HG02763 (cell line): ENCODE measurements at regions not wholly inside any gene's neighbourhood (a gene's known extent, or its start where the extent isn't known, plus 50 kb on each side); places are given as distances from the start of the nearest gene placed in this dataset.
"Not testable (repeated sequence)": the region's sequence is repeated elsewhere in the genome, so short reads cannot be mapped to it uniquely, and the experiment has no call there.

Source experiments
- ATAC-seq: cut with Tn5 transposase; IDR thresholded peaks from one replicate; pipeline ENCODE4 v1.9.1; 2021; ENCODE audit warnings: mild to moderate bottlenecking, moderate library complexity; ENCODE audit not compliant: unreplicated experiment

DNA sequence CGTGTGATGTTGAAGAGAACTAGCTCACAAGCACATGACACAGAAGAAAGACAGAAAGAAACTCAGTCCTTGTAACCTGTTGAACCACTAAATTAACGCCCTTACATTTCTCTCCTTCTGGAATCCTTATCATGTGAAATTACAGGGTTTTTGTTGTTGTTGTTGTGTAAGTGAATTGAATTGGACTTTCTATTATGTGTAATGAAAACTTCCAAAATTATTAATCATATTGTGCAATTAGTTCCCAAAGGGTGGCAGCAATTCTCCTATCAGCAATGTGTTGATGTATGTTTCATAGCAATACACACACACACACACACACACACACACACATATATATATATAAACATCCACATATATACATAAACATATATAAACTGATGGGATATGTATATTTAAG, 402.2 kb upstream of the TCF4 start:
- no peak for ATAC-seq

DNA sequence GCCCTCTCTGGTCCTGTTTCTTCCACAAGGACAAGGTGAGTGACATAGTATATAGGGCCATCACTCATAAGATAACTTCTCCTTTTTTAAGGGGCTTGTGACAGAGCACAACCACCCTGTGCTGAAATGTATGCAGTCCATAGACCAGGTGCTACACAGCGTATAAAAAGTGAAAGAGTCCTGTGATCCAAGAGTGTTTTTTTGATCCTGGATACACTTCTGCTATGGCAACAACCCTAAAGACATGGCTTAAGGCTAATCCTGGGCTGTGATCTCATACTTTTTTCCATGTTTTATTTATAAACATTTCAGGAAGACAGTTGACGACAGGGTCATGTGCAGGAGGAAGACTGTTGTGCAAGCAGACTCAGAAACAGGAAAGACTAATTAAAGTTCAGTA, 400.5 kb upstream of the TCF4 start:
- no peak for ATAC-seq

DNA sequence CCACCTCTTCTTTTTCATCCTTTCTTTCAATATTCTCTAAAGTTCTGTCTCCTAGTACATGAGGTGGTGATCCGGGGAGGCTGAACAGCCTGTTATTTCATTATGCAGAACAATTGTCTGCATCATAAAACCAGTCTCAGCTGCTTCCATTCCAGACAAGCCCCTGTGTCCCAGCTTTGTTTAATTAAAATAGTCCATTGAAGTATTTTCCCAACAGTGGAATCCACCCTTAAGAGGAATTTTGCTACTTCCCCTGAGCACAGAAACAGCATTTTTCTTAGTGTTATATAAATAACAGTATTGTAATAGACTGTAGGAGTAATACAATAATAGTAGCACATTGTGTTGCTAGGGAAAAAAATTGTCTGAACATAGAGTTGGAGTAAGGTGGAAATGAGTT, 395.4 kb upstream of the TCF4 start:
- no peak for ATAC-seq

DNA sequence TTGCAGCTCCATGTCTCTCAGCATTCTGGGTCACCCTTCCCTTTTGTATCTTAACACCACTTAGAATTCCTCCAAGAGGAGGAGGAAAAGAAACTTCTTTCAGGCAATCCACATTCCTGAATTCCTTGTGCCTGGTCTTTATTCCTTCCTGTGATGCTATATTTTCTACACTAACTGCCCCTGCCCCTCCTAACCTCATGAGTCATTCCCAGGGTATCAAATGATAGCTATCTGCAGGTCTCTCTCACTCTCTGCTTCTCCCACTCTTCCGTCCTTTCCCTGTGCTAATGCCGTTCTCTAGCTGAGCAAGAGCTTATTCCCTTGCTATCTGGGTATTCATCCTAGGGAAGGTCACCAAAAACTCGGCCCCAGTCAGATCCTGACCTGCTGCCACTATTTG, 395.0 kb upstream of the TCF4 start:
- no peak for ATAC-seq

DNA sequence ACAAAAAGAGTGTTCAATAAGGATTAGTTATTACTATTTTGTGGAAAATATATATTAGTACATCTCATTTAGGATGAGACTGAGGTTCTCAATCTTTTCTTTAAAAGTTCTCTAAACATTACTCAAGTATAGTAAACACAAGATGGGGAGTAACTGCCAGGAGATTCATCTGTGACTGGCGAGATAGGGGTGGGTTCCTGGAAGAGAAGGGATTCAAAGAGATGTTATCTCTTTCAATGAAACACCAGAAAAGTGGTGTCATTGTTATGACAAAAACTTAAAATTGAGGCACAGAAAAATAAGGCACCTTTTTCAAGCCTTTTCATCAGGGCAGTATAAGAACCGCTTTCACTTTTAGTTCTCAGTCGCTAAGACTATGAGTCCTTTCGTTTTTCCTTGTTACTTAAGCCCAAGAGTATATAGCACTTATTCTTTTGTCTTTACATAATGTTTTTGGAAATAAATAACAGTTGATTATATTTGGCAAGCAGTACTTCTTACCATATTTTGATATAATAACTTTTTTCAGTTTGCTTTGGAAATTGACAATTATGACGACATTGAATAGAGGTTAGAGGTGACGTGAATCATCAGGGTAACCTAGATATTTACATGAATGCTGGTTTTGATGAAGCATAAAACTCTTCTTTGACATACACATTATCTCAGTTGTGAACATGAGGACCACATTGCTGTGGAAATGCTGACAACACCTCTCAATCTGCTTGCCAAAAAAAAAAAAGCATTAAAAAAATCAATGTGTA, 393.9 kb upstream of the TCF4 start:
- no peak for ATAC-seq

DNA sequence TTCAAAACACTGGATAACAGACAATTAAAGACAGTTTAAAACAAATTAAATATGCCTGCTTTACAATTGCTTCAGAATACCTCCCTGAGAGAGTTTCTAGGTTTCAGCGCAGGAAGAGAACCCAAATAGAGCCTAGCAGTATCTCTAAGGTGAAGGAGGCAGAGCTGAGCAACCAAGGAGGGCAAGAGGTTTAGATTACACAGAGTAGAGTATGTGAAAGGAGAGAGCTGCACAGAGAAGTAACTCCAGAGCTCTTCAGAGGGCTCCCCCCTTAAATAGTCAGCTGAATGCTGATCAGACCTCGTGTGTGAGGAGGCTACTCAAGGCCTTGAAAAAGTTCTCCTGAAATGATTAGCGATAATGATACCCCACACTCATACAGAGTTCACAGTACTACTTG, 386.5 kb upstream of the TCF4 start:
- ATAC-seq = no peak

DNA sequence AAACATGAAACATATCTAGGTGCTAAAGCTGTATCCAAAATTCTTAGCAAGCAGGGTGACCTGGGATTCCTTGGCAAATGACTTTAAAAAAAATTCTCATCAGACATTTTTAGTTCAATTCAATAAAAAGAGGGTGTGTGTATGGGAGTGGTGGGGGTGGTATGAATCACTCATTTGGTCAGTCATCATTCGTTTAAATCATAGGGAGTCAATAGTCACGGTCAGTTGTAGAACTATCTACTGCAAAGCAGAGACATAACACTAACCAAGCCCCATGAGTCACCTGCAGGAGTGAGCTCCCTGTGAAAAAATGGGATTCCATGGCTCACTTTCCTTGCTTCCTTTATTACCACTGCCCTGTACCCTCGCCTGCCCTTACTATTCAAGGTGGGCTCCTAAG, 380.6 kb upstream of the TCF4 start:
- no peak for ATAC-seq

DNA sequence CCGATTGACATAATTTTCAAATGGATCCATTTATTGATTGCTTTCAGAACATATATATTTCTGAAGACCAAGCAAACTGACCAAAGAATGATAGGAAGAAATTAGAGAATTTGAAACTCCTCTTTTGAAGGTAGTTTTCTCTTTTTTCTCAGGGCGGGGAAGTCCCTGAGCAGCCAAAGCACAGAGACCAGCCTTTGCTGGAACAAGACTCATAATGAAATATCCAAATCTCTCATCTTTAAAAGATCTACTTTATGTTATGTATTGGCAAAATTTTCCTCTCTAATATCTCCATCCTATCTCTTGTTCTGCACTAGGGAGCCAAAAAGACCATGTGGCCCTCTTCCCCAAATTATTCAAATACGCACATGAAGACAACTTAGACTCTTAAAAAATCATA, 379.0 kb upstream of the TCF4 start:
- ATAC-seq = no peak

DNA sequence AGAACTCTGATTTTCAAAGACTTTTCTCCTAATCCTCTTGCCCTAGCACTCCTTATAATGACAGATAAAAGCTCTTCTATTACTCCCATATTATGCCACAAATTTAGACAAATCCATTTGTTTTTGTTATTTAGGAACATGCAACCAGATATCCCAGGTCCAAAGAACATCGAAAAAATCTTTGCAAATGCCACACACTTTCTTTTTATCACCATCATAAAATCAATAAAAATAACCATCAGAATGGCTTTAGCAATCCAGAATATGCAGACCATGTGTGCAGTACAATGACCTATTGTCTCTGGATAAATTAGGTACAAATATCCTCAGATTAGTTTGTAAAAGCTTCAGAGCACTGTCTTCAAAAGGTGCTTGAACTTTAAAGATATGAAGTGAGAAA, 376.2 kb upstream of the TCF4 start:
- ATAC-seq = no peak

DNA sequence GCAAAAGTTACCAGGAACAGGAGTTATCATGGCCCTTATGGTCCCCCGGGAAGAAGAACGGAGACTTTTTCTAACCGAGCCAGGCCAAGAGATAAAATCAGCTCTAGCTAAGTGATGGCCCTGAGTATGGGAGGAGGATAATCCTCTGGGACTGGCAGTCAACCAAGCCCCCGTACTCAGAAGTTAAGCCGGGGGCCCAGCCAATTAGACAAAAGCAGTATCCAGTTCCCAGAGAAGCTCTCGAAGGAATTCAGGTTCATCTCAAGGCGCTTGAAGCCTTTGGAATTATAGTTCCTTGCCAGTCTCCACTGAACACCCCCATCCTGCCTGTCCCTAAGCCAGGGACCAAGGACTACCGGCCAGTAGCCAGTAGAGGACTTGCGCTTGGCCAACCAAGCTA, 365.3 kb upstream of the TCF4 start:
- ATAC-seq = no peak

DNA sequence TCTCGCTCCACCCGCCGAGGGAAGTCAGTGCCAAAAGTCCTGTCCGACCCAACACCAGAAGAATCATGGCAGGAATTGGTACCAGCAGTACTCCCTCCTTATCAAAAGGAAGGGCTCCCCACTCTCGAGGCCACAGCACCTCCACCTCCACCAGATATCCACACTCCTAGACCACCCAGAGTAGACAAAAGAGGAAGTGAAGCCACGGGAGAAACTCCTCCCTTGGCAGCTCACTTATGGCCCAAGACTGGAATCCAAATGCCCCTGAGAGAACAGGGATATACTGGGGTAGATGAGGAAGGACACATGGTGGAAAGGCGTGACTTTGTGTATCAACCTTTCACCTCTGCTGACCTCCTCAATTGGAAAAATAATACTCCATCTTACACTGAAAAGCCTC, 363.7 kb upstream of the TCF4 start:
- not testable (repeated sequence) for ATAC-seq

DNA sequence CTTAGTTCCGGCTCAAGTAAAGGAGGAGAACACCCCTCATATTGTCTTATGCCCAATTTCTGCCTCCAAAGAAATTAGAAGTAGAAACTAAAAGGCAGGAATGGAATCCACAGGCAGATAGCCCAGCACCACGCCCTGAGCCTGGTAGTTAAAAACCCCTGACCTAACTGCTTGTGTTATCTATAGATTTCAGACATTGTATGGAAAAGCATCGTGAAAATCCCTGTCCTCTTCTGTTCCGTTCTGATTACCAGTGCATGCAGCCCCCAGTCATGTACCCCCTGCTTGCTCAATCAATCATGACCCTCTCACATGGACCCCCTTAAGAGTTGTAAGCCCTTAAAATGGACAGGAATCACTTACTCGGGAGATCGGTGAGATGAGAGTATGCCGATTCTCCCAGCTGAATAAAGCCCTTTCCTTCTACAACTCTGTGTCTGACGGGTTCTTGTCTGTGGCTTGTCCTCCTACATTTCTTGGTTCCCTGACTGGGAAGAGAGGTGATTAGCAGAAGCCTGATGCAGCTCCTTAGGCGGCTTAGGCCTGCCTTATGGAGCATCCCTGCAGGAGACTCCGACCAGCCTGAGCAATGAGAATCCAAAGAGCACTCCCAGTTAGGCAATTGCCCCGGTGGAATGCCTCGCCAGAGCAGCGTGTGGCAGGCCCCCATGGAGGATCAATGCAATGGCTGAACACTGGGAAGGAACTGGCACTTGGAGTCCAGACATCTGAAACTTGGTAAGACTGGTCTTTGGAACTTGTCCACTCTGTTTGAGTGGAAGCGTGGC, 362.6 kb upstream of the TCF4 start:
- ATAC-seq = no peak

DNA sequence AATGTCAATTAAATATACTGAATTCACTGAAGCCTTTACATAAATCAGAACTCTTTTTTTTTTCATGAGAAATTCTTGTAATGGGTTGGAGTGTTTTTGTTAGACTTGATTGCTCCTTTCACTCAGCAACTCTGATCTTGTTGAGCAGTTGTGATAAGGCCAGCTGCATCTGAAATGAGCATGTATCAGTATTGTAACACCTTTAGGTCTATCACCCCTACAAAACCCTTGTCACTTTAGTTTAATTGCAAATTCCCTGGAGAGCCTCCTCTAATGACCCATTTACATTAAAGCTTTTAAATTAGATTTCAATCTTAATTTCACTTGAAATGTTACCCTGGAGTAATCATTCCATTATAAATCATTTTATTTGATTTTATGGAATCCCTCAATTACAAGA, 346.8 kb upstream of the TCF4 start:
- ATAC-seq = no peak

DNA sequence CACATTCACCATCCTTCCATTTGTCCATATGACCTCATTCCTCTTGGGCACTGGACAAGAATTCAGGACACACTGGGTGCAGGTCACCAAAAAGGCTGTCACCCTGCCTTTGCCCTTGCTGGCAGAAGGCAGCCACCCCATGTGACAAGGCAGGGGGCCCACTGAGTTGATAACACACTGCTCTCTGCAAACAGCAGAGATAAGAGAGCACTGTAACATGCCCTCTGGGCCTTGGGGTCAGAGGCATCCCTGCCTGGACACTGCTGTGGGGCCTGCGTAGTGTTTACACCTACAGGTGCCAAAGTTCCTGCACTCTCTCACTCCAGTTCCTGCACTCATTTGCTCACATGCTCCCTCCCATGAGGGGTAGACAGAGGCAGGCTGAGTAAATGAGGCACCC, 344.7 kb upstream of the TCF4 start:
- ATAC-seq = no peak

DNA sequence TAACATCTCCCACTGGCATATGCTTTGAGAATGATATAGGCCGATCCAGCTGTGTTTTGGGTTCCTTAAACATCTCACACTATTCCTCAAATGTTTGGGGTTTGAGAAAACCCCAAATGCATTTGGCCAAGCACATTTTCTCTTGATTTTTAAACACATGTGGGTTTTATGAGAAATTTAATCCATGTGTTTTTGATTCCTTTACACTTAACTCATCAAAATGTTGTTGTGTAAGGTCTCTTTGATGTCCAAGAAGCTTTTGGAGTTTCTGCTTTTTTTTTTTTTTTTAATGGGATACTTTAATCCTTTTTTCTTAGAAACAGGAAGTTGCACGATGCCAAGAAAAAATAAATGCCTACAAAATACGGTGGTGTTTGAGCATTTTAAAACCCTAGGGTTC, 339.8 kb upstream of the TCF4 start:
- no peak for ATAC-seq

DNA sequence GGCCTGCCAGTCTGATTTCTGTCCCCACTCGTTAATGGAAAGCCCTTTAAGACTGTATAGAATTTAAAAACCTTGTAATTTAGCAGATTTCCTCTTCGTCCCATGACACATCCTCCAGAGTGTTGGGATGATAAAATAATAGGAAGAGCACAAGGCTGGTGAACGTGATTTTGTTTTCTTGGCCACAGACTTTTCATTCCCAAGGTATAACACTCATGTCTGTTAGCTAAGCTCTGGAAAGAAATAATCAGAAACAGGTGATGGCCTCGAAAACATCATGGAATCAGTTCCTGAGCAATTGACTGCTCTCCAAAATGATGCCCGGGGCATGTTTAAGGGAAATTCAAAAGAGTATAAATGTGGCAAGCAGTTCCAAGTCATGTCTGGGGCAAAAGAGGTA, 337.8 kb upstream of the TCF4 start:
- no peak for ATAC-seq

DNA sequence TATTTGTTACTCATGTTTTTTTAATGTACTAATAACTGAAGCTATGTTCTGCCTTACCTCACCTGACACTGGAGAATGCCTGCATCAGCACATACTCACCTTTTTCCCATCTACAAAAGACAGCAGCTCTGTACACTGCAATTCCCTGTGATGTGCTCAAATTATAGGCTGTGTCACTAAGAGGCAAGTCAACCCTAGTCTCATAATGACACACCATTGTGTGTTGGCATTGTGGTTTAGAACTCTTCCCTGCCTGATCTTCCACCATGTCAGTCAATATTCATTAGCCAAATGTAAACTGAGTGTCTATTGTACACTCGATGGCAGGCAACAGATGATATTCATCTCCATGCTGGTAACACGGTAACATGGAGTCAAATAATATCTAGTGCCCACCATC, 332.1 kb upstream of the TCF4 start:
- no peak for ATAC-seq

DNA sequence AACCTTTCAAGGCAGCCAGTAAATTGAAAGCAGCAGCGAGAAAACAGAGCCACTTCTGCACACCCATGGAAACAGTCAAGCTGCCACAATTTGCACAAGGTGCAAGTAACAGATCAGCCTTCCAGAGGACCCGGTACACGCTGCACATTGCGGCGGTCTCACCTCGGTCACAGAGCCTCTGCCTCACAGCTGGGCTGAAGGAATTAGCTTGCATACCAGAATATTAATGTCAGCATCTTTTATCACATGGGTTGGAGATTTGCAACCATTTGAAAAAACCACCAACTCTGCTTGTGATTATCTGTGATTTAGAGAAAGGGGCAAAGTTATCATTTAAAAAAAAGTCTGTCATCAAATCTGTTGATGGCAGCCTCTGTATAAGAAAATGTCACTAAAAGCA, 330.5 kb upstream of the TCF4 start:
- ATAC-seq = no peak

DNA sequence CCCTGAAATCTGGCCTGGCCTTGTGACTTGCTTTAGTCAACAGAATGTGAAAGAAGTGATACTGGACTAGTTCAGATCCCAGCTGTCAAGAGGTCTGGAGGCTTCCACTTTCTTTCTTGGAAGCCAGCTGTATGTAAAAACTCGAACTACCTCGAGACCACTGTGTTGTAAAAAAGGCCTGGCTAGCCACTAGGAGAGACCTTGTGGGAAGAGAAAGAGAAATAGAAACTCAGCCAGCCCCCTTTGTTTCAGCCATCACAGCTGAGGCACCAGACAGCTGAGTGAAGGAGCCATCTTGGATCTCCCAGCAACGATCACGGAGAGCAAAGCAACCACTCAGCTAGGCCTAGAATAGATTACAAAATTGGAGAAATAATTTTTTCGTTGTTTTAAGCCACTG, 324.9 kb upstream of the TCF4 start:
- no peak for ATAC-seq

DNA sequence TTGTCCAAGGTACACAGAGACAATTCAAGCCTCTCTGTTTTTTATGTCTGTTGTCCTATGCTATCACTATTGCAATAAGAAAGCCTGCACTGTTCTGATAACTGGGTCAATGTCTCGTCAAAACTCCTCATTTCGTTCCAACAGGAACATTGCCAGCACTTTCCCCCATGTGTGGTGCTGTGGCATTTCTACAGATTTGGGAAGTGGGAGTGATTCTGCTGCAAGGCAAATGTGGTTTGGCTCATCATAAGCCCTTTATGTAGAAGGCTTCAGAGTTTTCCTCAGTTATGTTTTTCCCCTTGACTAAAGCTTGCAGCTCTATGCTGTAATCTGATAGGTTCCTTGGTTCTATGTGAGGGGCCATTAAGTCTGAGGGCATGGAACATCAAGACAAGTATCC, 324.1 kb upstream of the TCF4 start:
- no peak for ATAC-seq

DNA sequence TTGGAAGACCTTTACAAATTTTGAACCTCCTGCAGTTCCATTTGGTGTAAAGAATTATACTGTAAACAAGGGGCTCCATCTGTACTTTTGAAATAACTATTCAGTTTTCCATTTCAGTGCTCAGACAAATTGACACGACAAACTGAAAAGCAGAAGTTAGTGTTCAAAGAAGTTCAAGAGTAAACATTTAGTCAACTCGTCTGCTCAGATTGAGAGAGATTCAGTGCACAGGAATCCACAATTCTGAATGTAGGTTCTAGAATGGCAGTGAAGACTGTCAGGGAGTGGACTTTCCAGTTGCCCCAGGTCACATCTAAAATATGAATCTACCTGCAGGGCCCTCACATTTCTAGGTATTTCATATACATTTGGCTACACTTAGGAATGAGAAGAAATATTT, 322.3 kb upstream of the TCF4 start:
- no peak for ATAC-seq

DNA sequence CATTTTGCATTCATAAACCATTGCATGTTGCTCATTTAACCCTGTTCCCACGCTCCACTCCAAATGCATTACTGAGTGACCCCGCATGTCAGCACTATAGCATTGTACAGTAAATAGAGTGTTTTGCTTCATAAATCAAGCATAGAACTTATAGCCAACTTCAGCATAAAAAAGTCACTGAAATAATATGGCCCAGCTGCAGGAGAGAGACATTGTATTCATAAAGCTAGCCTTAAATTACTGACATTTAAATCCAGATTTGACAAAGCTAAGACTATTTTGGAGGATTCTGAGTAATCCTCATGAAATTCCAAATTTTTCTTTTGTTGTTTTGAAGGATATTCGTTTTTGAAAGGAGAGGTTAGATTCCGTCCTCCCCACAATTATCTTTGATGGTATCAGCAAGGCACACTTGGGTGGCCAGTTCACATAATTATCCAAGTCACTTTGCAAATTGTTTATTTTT, 320.9 kb upstream of the TCF4 start:
- ATAC-seq = no peak
